Loucy (cell line): ENCODE measurements at regions not wholly inside any gene's neighbourhood (a gene's known extent, or its start where the extent isn't known, plus 50 kb on each side); places are given as distances from the start of the nearest gene placed in this dataset.

Experiments
- CTCF ChIP-seq: fragments of 200-600 bp; sonication (generic); conservative IDR thresholded peaks from 2 replicates; pipeline ENCODE4 v1.5.1; 2014; ENCODE audit warnings: mild to moderate bottlenecking, antibody characterized with exemption, low read length
- EZH2phosphoT487 ChIP-seq: fragments of 200-600 bp; IDR thresholded peaks from 2 replicates; pipeline ENCODE4 v1.6.1; 2018; ENCODE audit warnings: antibody characterized with exemption, mild to moderate bottlenecking, moderate library complexity, borderline replicate concordance

GRCh38 chr5:35473589-35473988, 144.1 kb upstream of the SPEF2 start:
- TF ChIP-seq CTCF: no peak
- TF ChIP-seq EZH2phosphoT487: no peak
